Prostate gland (tissue), 2 donors: ENCODE measurements at regions not wholly inside any gene's neighbourhood (a gene's known extent, or its start where the extent isn't known, plus 50 kb on each side); places are given as distances from the start of the nearest gene placed in this dataset.
A peak's percentile ranks its signal among the peaks of the same experiment; 100 is the strongest.

Experiments
- DNase-seq: peaks from one replicate; pipeline ENCODE4 v3.0.0-alpha.2; 2019; ENCODE audit warnings: low spot score
- H3K27ac ChIP-seq, 2 donors: fragments of 200-600 bp; sonication (generic); 2 replicates each; pipeline ENCODE4 v1.5.1; 2017 to 2019
- H3K27me3 ChIP-seq: fragments of 200-600 bp; sonication (generic); replicated peaks from 2 replicates; pipeline ENCODE4 v1.5.1; 2019; ENCODE audit not compliant: insufficient read depth
- H3K36me3 ChIP-seq, 2 donors: fragments of 200-600 bp; sonication (generic); 1 replicate in 1 of 2; 2 replicates in 1 of 2; pipeline versions ENCODE4 v1.5.1 to v1.8.1; 2017 to 2019
- H3K4me1 ChIP-seq: fragments of 200-600 bp; sonication (generic); replicated peaks from 2 replicates; pipeline ENCODE4 v1.5.1; 2019
- H3K4me3 ChIP-seq, 2 donors: fragments of 200-600 bp; sonication (generic); 2 replicates each; pipeline ENCODE4 v1.5.1; 2017 to 2019
- H3K9me3 ChIP-seq: fragments of 200-600 bp; sonication (generic); 2 replicates; pipeline ENCODE4 v1.5.1; 2017
- CTCF ChIP-seq, 4 experiments: fragments of 200-600 bp in 2 of 4; fragments of 450-650 bp in 2 of 4; sonication (generic) in 2 of 4; IDR thresholded peaks; 1 replicate in 3 of 4; 2 replicates in 1 of 4; pipeline ENCODE4 v1.5.1; 2016 to 2019; ENCODE audit warnings: antibody characterized with exemption in 4 of 4, mild to moderate bottlenecking in 2 of 4, moderate library complexity in 2 of 4
- POLR2A ChIP-seq: fragments of 450-650 bp; IDR thresholded peaks from one replicate; pipeline ENCODE4 v1.6.1; 2016; ENCODE audit warnings: antibody characterized with exemption, mild to moderate bottlenecking
- POLR2AphosphoS5 ChIP-seq: sonication (generic); formaldehyde crosslinking; IDR thresholded peaks from one replicate; pipeline ENCODE4 v1.6.1; 2017; ENCODE audit warnings: antibody characterized with exemption
- WGBS: methylation state at CpG from one replicate; pipeline ENCODE4 v1.1.5; 2018; 5-methylcytosine and 5-hydroxymethylcytosine counted together
- intact Hi-C: fragments of 100-400 bp; cut with DNase I; formaldehyde crosslinking; loops from one replicate; pipeline ENCODE4 v1.14.2; 2022

- 81% methylated on average over 5 of the region's 5 CpGs for WGBS
- H3K4me1 ChIP-seq: no peaks in the 10 kb centered on the region
- H3K9me3 ChIP-seq: no peaks in the 10 kb centered on the region
- no peak overlapping the region for H3K4me3 ChIP-seq
- H3K36me3 ChIP-seq: no peaks in the 10 kb centered on the region
- no peak for TF ChIP-seq CTCF (IDR thresholded peaks at IDR 0.05)
- no peak for TF ChIP-seq POLR2AphosphoS5
- TF ChIP-seq POLR2A: no peak
- no peak for DNase-seq
- intact Hi-C loops: no loop called here
- H3K27ac ChIP-seq: no peak overlapping the region
- H3K27me3 ChIP-seq: no peaks in the 10 kb centered on the region
These were observed 339.8 kb upstream of the RARB start for GRCh38 chr3:25088284-25088683.

GRCh38 chr3:25090698-25091453, 337.2 kb upstream of the RARB start:
- no peak for DNase-seq
- no peaks in the 10 kb centered on the region for H3K36me3 ChIP-seq
- 67% methylated on average over 6 of the region's 6 CpGs for WGBS
- no peak overlapping the region for H3K4me3 ChIP-seq
- no peaks in the 10 kb centered on the region for H3K4me1 ChIP-seq
- TF ChIP-seq CTCF (IDR thresholded peaks at IDR 0.05): no peak
- no peak for TF ChIP-seq POLR2A
- TF ChIP-seq POLR2AphosphoS5: no peak
- no peaks in the 10 kb centered on the region for H3K9me3 ChIP-seq
- intact Hi-C loops: no loop called here
- H3K27ac ChIP-seq: no peak overlapping the region
- H3K27me3 ChIP-seq: no peaks in the 10 kb centered on the region

- no peak for DNase-seq
- 73% methylated on average over 5 of the region's 5 CpGs for WGBS
- Histone ChIP-seq H3K27me3 (no peaks in the 10 kb centered on the region), H3K9me3 (no peaks in the 10 kb centered on the region), H3K27ac (no peak overlapping the region), H3K4me3 (no peak overlapping the region), H3K36me3 (no peaks in the 10 kb centered on the region), H3K4me1 (no peaks in the 10 kb centered on the region)
- no peak for TF ChIP-seq POLR2A
- no peak for TF ChIP-seq CTCF (IDR thresholded peaks at IDR 0.05)
- TF ChIP-seq POLR2AphosphoS5: no peak
- intact Hi-C loops: no loop called here
These were observed 336.1 kb upstream of the RARB start for GRCh38 chr3:25091934-25092333.

- no peaks in the 10 kb centered on the region for H3K27me3 ChIP-seq
- no peaks in the 10 kb centered on the region for H3K36me3 ChIP-seq
- H3K9me3 ChIP-seq: no peaks in the 10 kb centered on the region
- no peak overlapping the region for H3K27ac ChIP-seq
- intact Hi-C loops: no loop called here
- 85% methylated on average over 2 of the region's 2 CpGs for WGBS
- TF ChIP-seq POLR2AphosphoS5: no peak
- TF ChIP-seq CTCF (IDR thresholded peaks at IDR 0.05): peak in 1 of 4 experiments; percentile 6
- TF ChIP-seq POLR2A: no peak
- DNase-seq: no peak
- H3K4me1 ChIP-seq: no peaks in the 10 kb centered on the region
- H3K4me3 ChIP-seq: no peak overlapping the region
These were observed 333.0 kb upstream of the RARB start for GRCh38 chr3:25094932-25095685.

- no peak overlapping the region for H3K4me3 ChIP-seq
- no peaks in the 10 kb centered on the region for H3K27me3 ChIP-seq
- DNase-seq: no peak
- TF ChIP-seq POLR2AphosphoS5 (no peak), CTCF (IDR thresholded peaks at IDR 0.05) (no peak), POLR2A (no peak)
- H3K27ac ChIP-seq: no peak overlapping the region
- intact Hi-C loops: no loop called here
- 88% methylated on average over 2 of the region's 2 CpGs for WGBS
- no peaks in the 10 kb centered on the region for H3K9me3 ChIP-seq
- H3K4me1 ChIP-seq: no peaks in the 10 kb centered on the region
- H3K36me3 ChIP-seq: no peaks in the 10 kb centered on the region
These were observed 331.5 kb upstream of the RARB start for GRCh38 chr3:25096536-25096935.
